22Rv1 (cell line): ENCODE measurements at regions not wholly inside any gene's neighbourhood (a gene's known extent, or its start where the extent isn't known, plus 50 kb on each side); places are given as distances from the start of the nearest gene placed in this dataset.

ENCODE experiments used
- ZFX ChIP-seq: fragments of 450-650 bp; IDR thresholded peaks from 2 replicates; pipeline ENCODE4 v1.6.1; 2017; ENCODE audit warnings: antibody characterized with exemption, borderline replicate concordance
- TF ChIP-seq, protein P1 (sequence below): fragments of 450-650 bp; IDR thresholded peaks from 2 replicates; pipeline ENCODE4 v1.5.1; 2017; ENCODE audit warnings: mild to moderate bottlenecking

GRCh38 chr2:143875295-143876233 lies 644.4 kb downstream of the ZEB2 start:
- TF ChIP-seq, protein P1, sequence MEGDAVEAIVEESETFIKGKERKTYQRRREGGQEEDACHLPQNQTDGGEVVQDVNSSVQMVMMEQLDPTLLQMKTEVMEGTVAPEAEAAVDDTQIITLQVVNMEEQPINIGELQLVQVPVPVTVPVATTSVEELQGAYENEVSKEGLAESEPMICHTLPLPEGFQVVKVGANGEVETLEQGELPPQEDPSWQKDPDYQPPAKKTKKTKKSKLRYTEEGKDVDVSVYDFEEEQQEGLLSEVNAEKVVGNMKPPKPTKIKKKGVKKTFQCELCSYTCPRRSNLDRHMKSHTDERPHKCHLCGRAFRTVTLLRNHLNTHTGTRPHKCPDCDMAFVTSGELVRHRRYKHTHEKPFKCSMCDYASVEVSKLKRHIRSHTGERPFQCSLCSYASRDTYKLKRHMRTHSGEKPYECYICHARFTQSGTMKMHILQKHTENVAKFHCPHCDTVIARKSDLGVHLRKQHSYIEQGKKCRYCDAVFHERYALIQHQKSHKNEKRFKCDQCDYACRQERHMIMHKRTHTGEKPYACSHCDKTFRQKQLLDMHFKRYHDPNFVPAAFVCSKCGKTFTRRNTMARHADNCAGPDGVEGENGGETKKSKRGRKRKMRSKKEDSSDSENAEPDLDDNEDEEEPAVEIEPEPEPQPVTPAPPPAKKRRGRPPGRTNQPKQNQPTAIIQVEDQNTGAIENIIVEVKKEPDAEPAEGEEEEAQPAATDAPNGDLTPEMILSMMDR = no peak
- no peak for TF ChIP-seq ZFX
